Left lung (tissue), 4 donors: ENCODE measurements at regions not wholly inside any gene's neighbourhood (a gene's known extent, or its start where the extent isn't known, plus 50 kb on each side); places are given as distances from the start of the nearest gene placed in this dataset.

Experiments used
- ATAC-seq: fragments of 200-7000 bp; cut with Tn5 transposase; one replicate; pipeline ENCODE4 v1.9.1; 2020; ENCODE audit warnings: moderate library complexity
- DNase-seq, 4 donors: peaks; one replicate each; pipeline ENCODE4 v3.0.0-alpha.2; 2013 to 2020
- H3K27ac ChIP-seq, 2 donors: fragments of 200-600 bp; sonication (generic) in 1 of 2; one replicate each; pipeline versions ENCODE4 v1.5.0 to v1.8.0; 2020 to 2021
- H3K27me3 ChIP-seq, 2 donors: fragments of 200-600 bp; sonication (generic) in 1 of 2; one replicate each; pipeline versions ENCODE4 v1.5.0 to v1.8.0; 2020 to 2021
- H3K36me3 ChIP-seq, 2 donors: fragments of 200-600 bp; sonication (generic) in 1 of 2; one replicate each; pipeline versions ENCODE4 v1.5.0 to v1.8.0; 2020 to 2021
- H3K4me1 ChIP-seq, 2 donors: fragments of 200-600 bp; one replicate each; pipeline ENCODE4 v1.8.0; 2021
- H3K4me3 ChIP-seq, 2 donors: fragments of 200-600 bp; sonication (generic) in 1 of 2; one replicate each; pipeline versions ENCODE4 v1.5.0 to v1.8.0; 2020 to 2021; ENCODE audit warnings: mild to moderate bottlenecking in 1 of 2
- H3K9me3 ChIP-seq, 2 donors: fragments of 200-600 bp; sonication (generic) in 1 of 2; one replicate each; pipeline versions ENCODE4 v1.5.0 to v1.8.0; 2020 to 2021
- intact Hi-C, 2 donors: fragments of 100-400 bp; cut with DNase I; formaldehyde crosslinking; loops; one replicate each; pipeline versions ENCODE4 v1.11.2 to v1.14.2; 2022
- TF ChIP-seq, protein P1 (sequence below), 2 donors: fragments of 200-600 bp; sonication (generic) in 1 of 2; IDR thresholded peaks; one replicate each; pipeline versions ENCODE4 v1.5.0 to v1.8.0; 2021; ENCODE audit warnings: antibody characterized with exemption in 2 of 2
- donor health status: DM: no; HTN: yes; CAD: no.
- donor health status: DM: no; HTN: no; CAD: no.

DNA sequence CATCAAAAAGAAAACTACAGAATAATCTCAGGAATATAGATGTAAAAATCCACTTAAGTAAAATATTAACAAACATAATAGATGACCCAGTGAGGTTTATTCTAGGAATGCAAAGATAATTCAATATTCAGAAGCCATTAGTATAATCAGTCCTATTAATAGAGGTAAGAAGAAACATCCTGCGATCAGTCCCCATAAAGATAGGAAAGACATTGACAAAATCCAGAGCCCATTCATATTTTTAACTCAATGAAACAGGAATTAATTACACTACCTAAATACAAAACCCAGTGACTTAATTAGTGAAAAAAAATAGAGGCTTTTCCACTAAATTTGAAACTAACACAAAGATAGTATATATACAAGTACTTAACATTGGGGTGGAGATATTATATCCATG is 321.4 kb upstream of the INTU start:
- intact Hi-C loops, result no loop called here

DNA sequence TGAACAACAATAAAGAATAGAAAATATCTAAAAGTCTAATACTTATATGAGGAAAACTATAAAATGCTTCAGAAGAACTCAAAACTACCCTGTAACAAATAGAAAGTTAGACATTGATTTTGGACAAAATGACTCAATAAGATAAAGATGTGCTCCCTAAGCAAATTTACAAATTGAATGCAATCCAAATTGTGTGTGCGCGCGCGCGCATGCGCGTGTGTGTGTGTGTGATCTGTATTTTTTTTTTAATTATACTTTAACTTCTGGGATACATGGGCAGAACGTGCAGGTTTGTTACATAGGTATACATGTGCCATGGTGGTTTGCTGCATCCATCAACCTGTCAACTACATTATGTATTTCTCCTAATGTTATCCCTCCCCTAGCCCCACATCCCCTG is 320.8 kb upstream of the INTU start:
- Histone ChIP-seq H3K9me3 (peaks cover 0 to 32% of the 10 kb centered on the region in 2 donors), H3K4me1 (no peaks in the 10 kb centered on the region), H3K36me3 (no peaks in the 10 kb centered on the region), H3K4me3 (no peak overlapping the region), H3K27ac (no peak overlapping the region), H3K27me3 (no peaks in the 10 kb centered on the region)
- TF ChIP-seq, protein P1, sequence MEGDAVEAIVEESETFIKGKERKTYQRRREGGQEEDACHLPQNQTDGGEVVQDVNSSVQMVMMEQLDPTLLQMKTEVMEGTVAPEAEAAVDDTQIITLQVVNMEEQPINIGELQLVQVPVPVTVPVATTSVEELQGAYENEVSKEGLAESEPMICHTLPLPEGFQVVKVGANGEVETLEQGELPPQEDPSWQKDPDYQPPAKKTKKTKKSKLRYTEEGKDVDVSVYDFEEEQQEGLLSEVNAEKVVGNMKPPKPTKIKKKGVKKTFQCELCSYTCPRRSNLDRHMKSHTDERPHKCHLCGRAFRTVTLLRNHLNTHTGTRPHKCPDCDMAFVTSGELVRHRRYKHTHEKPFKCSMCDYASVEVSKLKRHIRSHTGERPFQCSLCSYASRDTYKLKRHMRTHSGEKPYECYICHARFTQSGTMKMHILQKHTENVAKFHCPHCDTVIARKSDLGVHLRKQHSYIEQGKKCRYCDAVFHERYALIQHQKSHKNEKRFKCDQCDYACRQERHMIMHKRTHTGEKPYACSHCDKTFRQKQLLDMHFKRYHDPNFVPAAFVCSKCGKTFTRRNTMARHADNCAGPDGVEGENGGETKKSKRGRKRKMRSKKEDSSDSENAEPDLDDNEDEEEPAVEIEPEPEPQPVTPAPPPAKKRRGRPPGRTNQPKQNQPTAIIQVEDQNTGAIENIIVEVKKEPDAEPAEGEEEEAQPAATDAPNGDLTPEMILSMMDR (IDR thresholded peaks at IDR 0.05), result no peak
- intact Hi-C loops, result no loop called here
- no peak for DNase-seq
- ATAC-seq, result no peak

More for the DNA sequence above, 321.4 kb upstream of the INTU start:
- ATAC-seq (no peak), DNase-seq (no peak)
- TF ChIP-seq, protein P1 (IDR thresholded peaks at IDR 0.05), result no peak
- no peaks in the 10 kb centered on the region for H3K4me1 ChIP-seq
- peaks cover 0 to 32% of the 10 kb centered on the region in 2 donors for H3K9me3 ChIP-seq
- no peak overlapping the region for H3K27ac ChIP-seq
- no peaks in the 10 kb centered on the region for H3K36me3 ChIP-seq
- H3K4me3 ChIP-seq, result no peak overlapping the region
- H3K27me3 ChIP-seq, result no peaks in the 10 kb centered on the region

DNA sequence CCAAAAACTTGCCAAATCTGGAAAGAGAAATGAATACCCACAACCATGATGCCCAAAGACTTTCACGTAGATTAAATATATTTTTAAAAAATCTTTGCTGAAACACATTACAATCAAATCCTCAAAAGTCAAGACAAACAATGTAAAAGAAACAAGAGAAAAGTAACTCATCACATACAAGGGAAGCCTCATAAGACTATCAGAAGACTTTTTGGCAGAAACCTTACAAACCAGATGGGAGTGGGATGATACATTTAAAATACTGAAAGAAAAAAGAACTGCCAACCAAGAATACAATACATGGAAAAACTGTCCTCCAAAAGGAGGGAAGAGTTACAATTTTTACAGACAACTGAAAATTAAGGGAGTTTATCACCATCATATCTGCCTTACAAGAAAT is 319.0 kb upstream of the INTU start:
- Histone ChIP-seq H3K9me3 (peaks cover 0 to 34% of the 10 kb centered on the region in 2 donors), H3K27ac (no peak overlapping the region), H3K4me1 (no peaks in the 10 kb centered on the region), H3K27me3 (no peaks in the 10 kb centered on the region), H3K4me3 (no peak overlapping the region), H3K36me3 (no peaks in the 10 kb centered on the region)
- intact Hi-C loops, result no loop called here
- TF ChIP-seq, protein P1 (IDR thresholded peaks at IDR 0.05), result no peak
- no peak for ATAC-seq
- no peak for DNase-seq

DNA sequence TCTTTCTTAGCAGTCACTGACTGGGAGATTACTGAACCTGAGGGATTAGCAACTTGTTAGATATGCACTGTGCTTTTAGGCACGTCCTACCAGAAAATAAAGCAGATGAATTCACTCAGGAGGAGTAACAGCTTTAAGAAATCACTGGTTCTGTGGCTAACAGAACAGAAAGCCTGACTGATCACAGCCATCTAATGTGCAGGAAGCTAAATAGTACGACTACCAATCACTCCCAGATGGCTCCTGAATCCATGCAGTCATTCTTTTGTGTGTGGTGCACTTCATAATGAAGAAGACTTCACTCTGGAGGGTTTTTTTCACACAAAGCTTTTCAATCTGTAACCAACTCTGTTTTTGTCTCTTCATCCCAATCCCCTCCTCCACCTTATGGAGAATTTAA is 305.3 kb upstream of the INTU start:
- DNase-seq (no peak), ATAC-seq (no peak)
- no peaks in the 10 kb centered on the region for H3K4me1 ChIP-seq
- H3K27ac ChIP-seq, result no peak overlapping the region
- TF ChIP-seq, protein P1 (IDR thresholded peaks at IDR 0.05), result no peak
- H3K27me3 ChIP-seq, result no peaks in the 10 kb centered on the region
- H3K36me3 ChIP-seq, result no peaks in the 10 kb centered on the region
- peaks cover 0 to 22% of the 10 kb centered on the region in 2 donors for H3K9me3 ChIP-seq
- H3K4me3 ChIP-seq, result no peak overlapping the region
- intact Hi-C loops, result no loop called here

DNA sequence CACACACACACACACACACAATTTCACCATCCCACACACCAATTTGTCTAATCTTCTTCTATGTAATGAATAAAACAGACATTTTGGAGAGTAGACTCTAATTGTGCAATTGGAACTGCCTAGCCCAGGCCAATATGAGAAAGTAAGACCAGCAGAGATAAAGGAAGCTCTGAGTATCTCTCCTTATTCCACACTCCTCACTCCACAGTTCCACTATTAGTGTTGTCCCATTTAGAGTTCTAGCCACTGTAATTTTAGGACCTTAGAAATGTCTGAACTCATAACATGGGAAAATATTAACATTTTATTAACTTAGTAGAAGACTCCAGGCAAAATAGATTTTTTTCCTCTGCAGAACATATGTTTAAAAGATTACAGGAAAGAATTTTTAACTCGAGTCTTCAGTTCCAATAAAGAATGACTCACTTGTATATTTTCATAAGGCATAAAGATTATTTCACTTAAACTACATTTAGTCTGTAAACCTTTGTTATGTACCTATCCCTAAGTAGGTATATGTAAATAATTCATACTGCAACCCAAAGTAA is 297.6 kb upstream of the INTU start:
- no peak overlapping the region for H3K27ac ChIP-seq
- no peaks in the 10 kb centered on the region for H3K27me3 ChIP-seq
- no peak for DNase-seq
- no peak for ATAC-seq
- no peaks in the 10 kb centered on the region for H3K4me1 ChIP-seq
- H3K36me3 ChIP-seq, result no peaks in the 10 kb centered on the region
- intact Hi-C loops, result no loop called here
- TF ChIP-seq, protein P1 (IDR thresholded peaks at IDR 0.05), result no peak
- no peak overlapping the region for H3K4me3 ChIP-seq
- no peaks in the 10 kb centered on the region for H3K9me3 ChIP-seq
